BE2C (cell line): ENCODE measurements at regions not wholly inside any gene's neighbourhood (a gene's known extent, or its start where the extent isn't known, plus 50 kb on each side); places are given as distances from the start of the nearest gene placed in this dataset.

Source experiments
- DNase-seq: peaks from one replicate; pipeline ENCODE4 v3.0.0-alpha.2; 2020
- H3K27me3 ChIP-seq: fragments of 250-450 bp; sonication (Bioruptor Pico); 2 replicates; pipeline ENCODE4 v1.5.1; 2020; ENCODE audit warnings: mild to moderate bottlenecking
- H3K36me3 ChIP-seq: fragments of 250-450 bp; sonication (Bioruptor Pico); 2 replicates; pipeline ENCODE4 v1.5.1; 2020; ENCODE audit warnings: mild to moderate bottlenecking
- H3K4me1 ChIP-seq: fragments of 250-450 bp; sonication (Bioruptor Pico); 2 replicates; pipeline ENCODE4 v1.5.1; 2020
- H3K4me3 ChIP-seq: 2 replicates; pipeline ENCODE4 v1.5.1; 2011; ENCODE audit warnings: low read depth, low read length
- H3K9me3 ChIP-seq: fragments of 250-450 bp; sonication (Bioruptor Pico); 2 replicates; pipeline ENCODE4 v1.5.1; 2020
- CTCF ChIP-seq: IDR thresholded peaks from 2 replicates; pipeline ENCODE4 v1.5.1; 2012; ENCODE audit warnings: mild to moderate bottlenecking, low read depth, low read length

DNA sequence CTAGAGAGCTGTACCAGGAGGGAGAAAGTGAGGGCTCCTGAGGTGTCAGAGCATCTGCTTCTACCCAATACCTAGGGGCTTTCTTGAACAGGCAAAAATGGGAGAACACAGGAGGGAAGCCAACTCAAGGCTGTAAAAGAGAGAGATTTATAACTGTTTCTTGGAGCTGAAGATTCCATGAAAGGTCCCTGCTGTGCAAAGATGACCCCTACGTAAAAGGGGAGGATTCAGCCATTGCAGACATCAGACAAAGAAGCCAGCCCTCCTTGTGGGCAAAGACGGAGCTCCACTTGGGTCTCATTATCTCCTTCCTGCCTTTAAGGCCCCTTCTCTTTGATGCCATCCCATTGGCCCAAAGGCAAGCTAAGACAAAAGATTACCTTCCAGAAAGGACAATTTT, 524.1 kb upstream of the CAMK1G start:
- H3K36me3 ChIP-seq = no peaks in the 10 kb centered on the region
- H3K4me1 ChIP-seq = peaks cover 6% of the 10 kb centered on the region
- no peaks in the 10 kb centered on the region for H3K9me3 ChIP-seq
- H3K4me3 ChIP-seq = no peak overlapping the region
- no peak for DNase-seq
- no peaks in the 10 kb centered on the region for H3K27me3 ChIP-seq
- TF ChIP-seq CTCF = no peak

DNA sequence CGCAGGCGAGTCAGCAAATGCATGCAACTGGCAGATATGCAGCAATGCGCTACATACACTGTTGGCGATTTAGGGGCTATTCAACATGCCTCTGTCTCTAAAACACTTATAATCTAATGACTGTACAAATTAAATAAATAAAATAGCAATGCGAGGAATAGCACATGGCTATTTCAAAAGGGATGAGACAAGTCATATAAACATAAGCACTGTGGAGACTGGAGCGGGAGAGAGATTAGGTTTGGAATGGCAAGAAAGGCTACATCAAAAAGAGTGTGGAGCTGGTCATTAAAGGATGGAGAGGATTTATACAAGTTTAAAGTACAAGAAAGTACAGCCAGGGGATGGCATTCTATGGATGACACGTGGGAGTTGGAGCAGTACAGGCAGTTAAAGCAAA, 523.5 kb upstream of the CAMK1G start:
- H3K4me1 ChIP-seq = peaks cover 6% of the 10 kb centered on the region
- H3K9me3 ChIP-seq = no peaks in the 10 kb centered on the region
- H3K36me3 ChIP-seq = no peaks in the 10 kb centered on the region
- no peak for TF ChIP-seq CTCF
- no peaks in the 10 kb centered on the region for H3K27me3 ChIP-seq
- no peak overlapping the region for H3K4me3 ChIP-seq
- no peak for DNase-seq

- Histone ChIP-seq H3K36me3 (no peaks in the 10 kb centered on the region), H3K27me3 (no peaks in the 10 kb centered on the region), H3K4me1 (peaks cover 6% of the 10 kb centered on the region), H3K4me3 (no peak overlapping the region), H3K9me3 (no peaks in the 10 kb centered on the region)
- no peak for TF ChIP-seq CTCF
- DNase-seq = no peak
These were observed 521.4 kb upstream of the CAMK1G start for GRCh38 chr1:209062081-209062620.

DNA sequence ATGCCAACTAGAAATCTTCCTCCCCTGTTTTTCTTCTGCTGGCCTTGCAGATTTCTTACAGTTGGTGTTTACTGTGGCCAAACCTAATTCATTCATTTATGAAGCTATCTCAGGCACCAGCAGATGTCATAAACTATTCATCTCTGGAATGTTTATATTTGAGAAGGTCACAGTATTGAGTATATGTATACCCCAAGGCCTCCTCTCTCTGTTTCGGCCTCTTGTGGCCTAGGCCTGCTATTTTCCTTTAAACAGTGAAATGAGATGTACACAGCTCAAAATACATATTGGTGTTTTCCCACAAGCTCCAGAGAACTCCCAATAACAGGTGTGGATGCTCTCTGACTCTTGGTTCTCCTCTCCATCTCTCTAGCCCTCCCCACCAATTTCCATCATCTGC, 520.7 kb upstream of the CAMK1G start:
- no peaks in the 10 kb centered on the region for H3K36me3 ChIP-seq
- no peak for TF ChIP-seq CTCF
- H3K9me3 ChIP-seq = no peaks in the 10 kb centered on the region
- no peak for DNase-seq
- H3K4me1 ChIP-seq = peaks cover 6% of the 10 kb centered on the region
- no peaks in the 10 kb centered on the region for H3K27me3 ChIP-seq
- H3K4me3 ChIP-seq = no peak overlapping the region

- DNase-seq = peak; percentile 29
- no peak for TF ChIP-seq CTCF
- H3K4me3 ChIP-seq = no peak overlapping the region
These were observed 519.5 kb upstream of the CAMK1G start for GRCh38 chr1:209063767-209064659.

More at GRCh38 chr1:209063767-209064659, 519.5 kb upstream of the CAMK1G start:
- no peaks in the 10 kb centered on the region for H3K9me3 ChIP-seq
- peaks cover 6% of the 10 kb centered on the region for H3K4me1 ChIP-seq
- H3K36me3 ChIP-seq = no peaks in the 10 kb centered on the region
- no peaks in the 10 kb centered on the region for H3K27me3 ChIP-seq
